HEK293 (cell line): ENCODE measurements at regions not wholly inside any gene's neighbourhood (a gene's known extent, or its start where the extent isn't known, plus 50 kb on each side); places are given as distances from the start of the nearest gene placed in this dataset.

ENCODE experiments used
- CTCF ChIA-PET: fragments of 350-600 bp; formaldehyde crosslinking; extraction: SDS; loops from one replicate; lab custom pipeline; 2021; ENCODE audit warnings: antibody characterized with exemption; lab: Yijun Ruan, JAX
- POLR2A ChIA-PET: fragments of 300-600 bp; formaldehyde crosslinking; extraction: SDS; loops from one replicate; lab custom pipeline; 2020; ENCODE audit warnings: antibody characterized with exemption, inconsistent platforms; lab: Yijun Ruan, JAX
- H3K27ac ChIP-seq: fragments of 200-500 bp; sonication (Bioruptor generic); 2 replicates; pipeline ENCODE4 v1.5.1; 2014; ENCODE audit warnings: low read depth, low read length, control low read depth, inconsistent platforms; ENCODE audit errors: extremely low read depth
- H3K36me3 ChIP-seq, 2 experiments: fragments of 200-500 bp in 1 of 2; sonication (Bioruptor generic) in 1 of 2; 1 replicate in 1 of 2; 2 replicates in 1 of 2; pipeline ENCODE4 v1.5.1; 2014 to 2017; ENCODE audit warnings: inconsistent platforms in 2 of 2, low read length in 2 of 2; ENCODE audit not compliant: control insufficient read depth in 2 of 2, insufficient read depth in 1 of 2
- H3K4me1 ChIP-seq: fragments of 200-500 bp; sonication (Bioruptor generic); 2 replicates; pipeline ENCODE4 v1.5.1; 2014; ENCODE audit warnings: mild to moderate bottlenecking, low read length, inconsistent platforms; ENCODE audit not compliant: control insufficient read depth, insufficient read depth
- H3K4me3 ChIP-seq: 2 replicates; pipeline ENCODE4 v1.5.1; 2011; ENCODE audit warnings: low read depth, mild to moderate bottlenecking, control low read depth, low read length, moderate library complexity
- H3K9me3 ChIP-seq: fragments of 200-500 bp; sonication (Bioruptor generic); 2 replicates; pipeline ENCODE4 v1.5.1; 2014; ENCODE audit warnings: low read depth, low read length, inconsistent platforms; ENCODE audit not compliant: control insufficient read depth, insufficient read depth
- EGR2 ChIP-seq: fragments of 450-650 bp; formaldehyde crosslinking; IDR thresholded peaks from 2 replicates; pipeline ENCODE4 v1.5.1; 2016; ENCODE audit warnings: low read depth, missing biosample characterization, missing genetic modification characterization
- GLIS2 ChIP-seq: fragments of 450-650 bp; formaldehyde crosslinking; IDR thresholded peaks from 2 replicates; pipeline ENCODE4 v1.5.1; 2016; ENCODE audit warnings: missing biosample characterization, missing genetic modification characterization
- PRDM10 ChIP-seq: fragments of 450-650 bp; formaldehyde crosslinking; IDR thresholded peaks from 2 replicates; pipeline ENCODE4 v1.5.1; 2016; ENCODE audit warnings: missing biosample characterization, missing genetic modification characterization
- SP3 ChIP-seq: fragments of 450-650 bp; formaldehyde crosslinking; IDR thresholded peaks from 2 replicates; pipeline ENCODE4 v1.5.1; 2016; ENCODE audit warnings: missing biosample characterization, missing genetic modification characterization
- YY2 ChIP-seq: fragments of 450-650 bp; formaldehyde crosslinking; IDR thresholded peaks from 2 replicates; pipeline ENCODE4 v1.5.1; 2016; ENCODE audit warnings: missing biosample characterization, missing genetic modification characterization
- ZFP3 ChIP-seq: fragments of 450-650 bp; formaldehyde crosslinking; IDR thresholded peaks from 2 replicates; pipeline ENCODE4 v1.5.1; 2016; ENCODE audit warnings: low read depth, missing biosample characterization, missing genetic modification characterization
- ZNF112 ChIP-seq: fragments of 450-650 bp; formaldehyde crosslinking; IDR thresholded peaks from 2 replicates; pipeline ENCODE4 v1.5.0; 2017; ENCODE audit warnings: missing biosample characterization, missing genetic modification characterization
- ZNF121 ChIP-seq: fragments of 450-650 bp; formaldehyde crosslinking; IDR thresholded peaks from 2 replicates; pipeline ENCODE4 v1.5.1; 2016; ENCODE audit warnings: missing biosample characterization, missing genetic modification characterization
- ZNF146 ChIP-seq: fragments of 450-650 bp; formaldehyde crosslinking; IDR thresholded peaks from 2 replicates; pipeline ENCODE4 v1.5.1; 2016; ENCODE audit warnings: missing biosample characterization, missing genetic modification characterization
- ZNF155 ChIP-seq: fragments of 450-650 bp; formaldehyde crosslinking; IDR thresholded peaks from 2 replicates; pipeline ENCODE4 v1.5.1; 2016; ENCODE audit warnings: missing biosample characterization, missing genetic modification characterization
- ZNF223 ChIP-seq: fragments of 450-650 bp; formaldehyde crosslinking; IDR thresholded peaks from 2 replicates; pipeline ENCODE4 v1.5.1; 2016; ENCODE audit warnings: missing biosample characterization, missing genetic modification characterization
- ZNF529 ChIP-seq: fragments of 450-650 bp; formaldehyde crosslinking; IDR thresholded peaks from 2 replicates; pipeline ENCODE4 v1.5.1; 2017; ENCODE audit warnings: missing genetic modification characterization, missing biosample characterization; ENCODE audit not compliant: insufficient replicate concordance
- ZNF549 ChIP-seq: fragments of 450-650 bp; IDR thresholded peaks from 2 replicates; pipeline ENCODE4 v1.5.1; 2018; ENCODE audit warnings: missing biosample characterization, missing genetic modification characterization, mild to moderate bottlenecking, inconsistent platforms, moderate library complexity
- TF ChIP-seq, protein P1 (sequence below): fragments of 450-650 bp; formaldehyde crosslinking; IDR thresholded peaks from 2 replicates; pipeline ENCODE4 v1.5.1; 2017; ENCODE audit warnings: missing biosample characterization, missing genetic modification characterization
- TF ChIP-seq, protein P2 (sequence below): fragments of 450-650 bp; formaldehyde crosslinking; conservative IDR thresholded peaks from 2 replicates; pipeline ENCODE4 v1.5.1; 2016; ENCODE audit warnings: low read depth, missing biosample characterization, missing genetic modification characterization
- TF ChIP-seq, protein P3 (sequence below): fragments of 450-650 bp; formaldehyde crosslinking; IDR thresholded peaks from 2 replicates; pipeline ENCODE4 v1.5.1; 2016; ENCODE audit warnings: missing biosample characterization, missing genetic modification characterization

DNA sequence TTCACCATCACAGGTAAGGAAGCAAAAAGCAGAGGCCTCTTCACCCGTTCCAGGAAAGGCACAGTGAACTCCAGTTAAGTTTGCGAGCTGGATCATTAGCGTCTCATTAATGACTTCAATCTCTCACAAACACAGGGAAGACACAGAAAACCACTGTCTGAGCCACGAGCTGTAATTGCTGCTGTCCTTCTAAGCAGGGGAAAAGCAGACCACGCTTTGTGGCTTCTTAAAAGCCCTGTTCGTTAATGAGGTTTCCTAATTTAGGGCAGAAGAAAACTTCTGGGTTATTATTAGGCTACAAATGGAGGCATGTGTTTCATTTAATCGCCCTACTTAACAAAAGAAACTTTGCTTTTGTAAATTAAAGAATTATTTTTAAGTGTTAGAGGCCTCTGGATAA, 50.6 kb upstream of the FAM174B start (continued):
- TF ChIP-seq, protein P1, sequence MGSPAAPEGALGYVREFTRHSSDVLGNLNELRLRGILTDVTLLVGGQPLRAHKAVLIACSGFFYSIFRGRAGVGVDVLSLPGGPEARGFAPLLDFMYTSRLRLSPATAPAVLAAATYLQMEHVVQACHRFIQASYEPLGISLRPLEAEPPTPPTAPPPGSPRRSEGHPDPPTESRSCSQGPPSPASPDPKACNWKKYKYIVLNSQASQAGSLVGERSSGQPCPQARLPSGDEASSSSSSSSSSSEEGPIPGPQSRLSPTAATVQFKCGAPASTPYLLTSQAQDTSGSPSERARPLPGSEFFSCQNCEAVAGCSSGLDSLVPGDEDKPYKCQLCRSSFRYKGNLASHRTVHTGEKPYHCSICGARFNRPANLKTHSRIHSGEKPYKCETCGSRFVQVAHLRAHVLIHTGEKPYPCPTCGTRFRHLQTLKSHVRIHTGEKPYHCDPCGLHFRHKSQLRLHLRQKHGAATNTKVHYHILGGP (tag by site-specific recombination): no peak
- TF ChIP-seq ZNF112 (tag by site-specific recombination): no peak
- no peak for TF ChIP-seq ZNF529 (tag by site-specific recombination)
- no peak for TF ChIP-seq ZNF549 (tag by site-specific recombination)
- TF ChIP-seq ZNF121 (tag by site-specific recombination): no peak
- no peak for TF ChIP-seq ZNF223 (tag by site-specific recombination)

- TF ChIP-seq, protein P2, sequence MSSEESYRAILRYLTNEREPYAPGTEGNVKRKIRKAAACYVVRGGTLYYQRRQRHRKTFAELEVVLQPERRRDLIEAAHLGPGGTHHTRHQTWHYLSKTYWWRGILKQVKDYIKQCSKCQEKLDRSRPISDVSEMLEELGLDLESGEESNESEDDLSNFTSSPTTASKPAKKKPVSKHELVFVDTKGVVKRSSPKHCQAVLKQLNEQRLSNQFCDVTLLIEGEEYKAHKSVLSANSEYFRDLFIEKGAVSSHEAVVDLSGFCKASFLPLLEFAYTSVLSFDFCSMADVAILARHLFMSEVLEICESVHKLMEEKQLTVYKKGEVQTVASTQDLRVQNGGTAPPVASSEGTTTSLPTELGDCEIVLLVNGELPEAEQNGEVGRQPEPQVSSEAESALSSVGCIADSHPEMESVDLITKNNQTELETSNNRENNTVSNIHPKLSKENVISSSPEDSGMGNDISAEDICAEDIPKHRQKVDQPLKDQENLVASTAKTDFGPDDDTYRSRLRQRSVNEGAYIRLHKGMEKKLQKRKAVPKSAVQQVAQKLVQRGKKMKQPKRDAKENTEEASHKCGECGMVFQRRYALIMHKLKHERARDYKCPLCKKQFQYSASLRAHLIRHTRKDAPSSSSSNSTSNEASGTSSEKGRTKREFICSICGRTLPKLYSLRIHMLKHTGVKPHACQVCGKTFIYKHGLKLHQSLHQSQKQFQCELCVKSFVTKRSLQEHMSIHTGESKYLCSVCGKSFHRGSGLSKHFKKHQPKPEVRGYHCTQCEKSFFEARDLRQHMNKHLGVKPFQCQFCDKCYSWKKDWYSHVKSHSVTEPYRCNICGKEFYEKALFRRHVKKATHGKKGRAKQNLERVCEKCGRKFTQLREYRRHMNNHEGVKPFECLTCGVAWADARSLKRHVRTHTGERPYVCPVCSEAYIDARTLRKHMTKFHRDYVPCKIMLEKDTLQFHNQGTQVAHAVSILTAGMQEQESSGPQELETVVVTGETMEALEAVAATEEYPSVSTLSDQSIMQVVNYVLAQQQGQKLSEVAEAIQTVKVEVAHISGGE (tag by site-specific recombination): no peak
- no peak for TF ChIP-seq ZNF146
- TF ChIP-seq, protein P3, sequence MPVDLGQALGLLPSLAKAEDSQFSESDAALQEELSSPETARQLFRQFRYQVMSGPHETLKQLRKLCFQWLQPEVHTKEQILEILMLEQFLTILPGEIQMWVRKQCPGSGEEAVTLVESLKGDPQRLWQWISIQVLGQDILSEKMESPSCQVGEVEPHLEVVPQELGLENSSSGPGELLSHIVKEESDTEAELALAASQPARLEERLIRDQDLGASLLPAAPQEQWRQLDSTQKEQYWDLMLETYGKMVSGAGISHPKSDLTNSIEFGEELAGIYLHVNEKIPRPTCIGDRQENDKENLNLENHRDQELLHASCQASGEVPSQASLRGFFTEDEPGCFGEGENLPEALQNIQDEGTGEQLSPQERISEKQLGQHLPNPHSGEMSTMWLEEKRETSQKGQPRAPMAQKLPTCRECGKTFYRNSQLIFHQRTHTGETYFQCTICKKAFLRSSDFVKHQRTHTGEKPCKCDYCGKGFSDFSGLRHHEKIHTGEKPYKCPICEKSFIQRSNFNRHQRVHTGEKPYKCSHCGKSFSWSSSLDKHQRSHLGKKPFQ (tag by site-specific recombination): no peak
- no peak for TF ChIP-seq YY2 (tag by site-specific recombination)
- no peak for TF ChIP-seq ZNF155 (tag by site-specific recombination)
- TF ChIP-seq EGR2 (tag by site-specific recombination): no peak
- no peak for TF ChIP-seq GLIS2 (tag by site-specific recombination)
- no peak for TF ChIP-seq SP3 (tag by site-specific recombination)
These were observed 52.4 kb upstream of the FAM174B start for GRCh38 chr15:92707880-92708551.

GRCh38 chr15:92708635-92709034, 53.1 kb upstream of the FAM174B start:
- H3K4me3 ChIP-seq: no peak overlapping the region
- peak; percentile 79 for TF ChIP-seq ZFP3 (tag by site-specific recombination)
- TF ChIP-seq PRDM10: no peak
- H3K36me3 ChIP-seq: no peaks in the 10 kb centered on the region
- H3K27ac ChIP-seq: no peak overlapping the region
- peaks cover 8% of the 10 kb centered on the region for H3K4me1 ChIP-seq
- H3K9me3 ChIP-seq: no peaks in the 10 kb centered on the region
- POLR2A ChIA-PET: no interaction called here
- CTCF ChIA-PET: interaction anchor here (0.7 to 1.2 kb wide), 3 partner anchors 187 to 631 kb away, joined by 3 read pairs; no protein-coding TSS in a partner anchor

More at GRCh38 chr15:92707880-92708551, 52.4 kb upstream of the FAM174B start:
- Histone ChIP-seq H3K36me3 (no peaks in the 10 kb centered on the region), H3K4me1 (peaks cover 8% of the 10 kb centered on the region), H3K4me3 (no peak overlapping the region), H3K9me3 (no peaks in the 10 kb centered on the region), H3K27ac (no peak overlapping the region)
- CTCF ChIA-PET: interaction anchor here (0.7 to 1.2 kb wide), 3 partner anchors 186 to 630 kb away, joined by 3 read pairs; no protein-coding TSS in a partner anchor
- POLR2A ChIA-PET: no interaction called here
